ENCODE measurements at regions not wholly inside any gene's neighbourhood (a gene's known extent, or its start where the extent isn't known, plus 50 kb on each side); places are given as distances from the start of the nearest gene placed in this dataset.

- Histone ChIP-seq H3K9me3 (ENCODE audit: insufficient read depth, low read length) (peaks cover 16% of the 10 kb centered on the region), H3K79me2 (ENCODE audit: low read length) (no peaks in the 10 kb centered on the region), H4K20me1 (ENCODE audit: insufficient read depth, low read length) (no peaks in the 10 kb centered on the region), H3K27ac (ENCODE audit: low read length) (no peak overlapping the region), H3K36me3 (replicated peaks; ENCODE audit: low read depth, low read length) (no peaks in the 10 kb centered on the region), H3K4me3 (ENCODE audit: low read length) (no peak overlapping the region), H3K4me1 (ENCODE audit: low read length) (no peaks in the 10 kb centered on the region), H2AFZ (ENCODE audit: low read depth, low read length) (no peak overlapping the region), H3K4me2 (ENCODE audit: low read length) (no peak overlapping the region), H3K27me3 (ENCODE audit: low read depth, low read length) (no peaks in the 10 kb centered on the region), H3K9ac (ENCODE audit: low read length) (no peak overlapping the region)
- TF ChIP-seq CTCF (IDR thresholded peaks at IDR 0.05; ENCODE audit: low read depth, low read length) (no peak), EZH2phosphoT487 (IDR thresholded peaks at IDR 0.05; ENCODE audit: low read depth) (no peak)
Observed at GRCh38 chr4:148530114-148530513, 87.9 kb upstream of the NR3C2 start.

GRCh38 chr4:148527571-148527970 is 85.4 kb upstream of the NR3C2 start:
- Histone ChIP-seq H3K79me2 (ENCODE audit: low read length) (no peaks in the 10 kb centered on the region), H3K4me2 (ENCODE audit: low read length) (no peak overlapping the region), H3K9me3 (ENCODE audit: insufficient read depth, low read length) (no peaks in the 10 kb centered on the region), H2AFZ (ENCODE audit: low read depth, low read length) (no peak overlapping the region), H3K9ac (ENCODE audit: low read length) (no peak overlapping the region), H3K4me1 (ENCODE audit: low read length) (no peaks in the 10 kb centered on the region), H3K4me3 (ENCODE audit: low read length) (no peak overlapping the region), H3K27me3 (ENCODE audit: low read depth, low read length) (no peaks in the 10 kb centered on the region), H4K20me1 (ENCODE audit: insufficient read depth, low read length) (no peaks in the 10 kb centered on the region), H3K27ac (ENCODE audit: low read length) (no peak overlapping the region), H3K36me3 (replicated peaks; ENCODE audit: low read depth, low read length) (no peaks in the 10 kb centered on the region)
- TF ChIP-seq CTCF (IDR thresholded peaks at IDR 0.05; ENCODE audit: low read depth, low read length) (no peak), EZH2phosphoT487 (IDR thresholded peaks at IDR 0.05; ENCODE audit: low read depth) (no peak)

DNA sequence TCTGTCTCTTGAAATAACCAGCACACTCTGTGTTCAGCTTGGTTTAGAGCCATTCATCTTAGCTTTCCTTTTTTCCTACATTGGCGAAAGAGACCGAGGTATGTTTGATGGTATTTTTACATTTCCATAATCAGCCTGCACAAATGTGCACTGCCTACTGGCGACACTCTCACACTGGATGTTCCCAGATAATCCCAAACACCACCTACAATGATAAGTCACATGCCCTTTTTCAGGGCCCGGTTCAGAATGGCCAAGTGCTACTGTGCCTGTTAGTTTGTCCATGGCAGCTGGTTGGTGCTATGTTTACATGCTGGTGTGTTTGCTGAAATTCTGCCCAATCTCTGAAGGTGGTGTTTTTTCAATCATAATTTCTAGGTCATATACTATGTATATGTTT is 80.8 kb upstream of the NR3C2 start:
- no peak overlapping the region for H2AFZ ChIP-seq (ENCODE audit: low read depth, low read length)
- no peaks in the 10 kb centered on the region for H4K20me1 ChIP-seq (ENCODE audit: insufficient read depth, low read length)
- no peak overlapping the region for H3K9ac ChIP-seq (ENCODE audit: low read length)
- no peaks in the 10 kb centered on the region for H3K79me2 ChIP-seq (ENCODE audit: low read length)
- no peaks in the 10 kb centered on the region for H3K9me3 ChIP-seq (ENCODE audit: insufficient read depth, low read length)
- H3K27ac ChIP-seq (ENCODE audit: low read length) = no peak overlapping the region
- no peaks in the 10 kb centered on the region for H3K4me1 ChIP-seq (ENCODE audit: low read length)
- no peak for TF ChIP-seq EZH2phosphoT487 (IDR thresholded peaks at IDR 0.05; ENCODE audit: low read depth)
- TF ChIP-seq CTCF (IDR thresholded peaks at IDR 0.05; ENCODE audit: low read depth, low read length) = no peak
- no peaks in the 10 kb centered on the region for H3K36me3 ChIP-seq (replicated peaks; ENCODE audit: low read depth, low read length)
- no peak overlapping the region for H3K4me3 ChIP-seq (ENCODE audit: low read length)
- H3K27me3 ChIP-seq (ENCODE audit: low read depth, low read length) = no peaks in the 10 kb centered on the region
- H3K4me2 ChIP-seq (ENCODE audit: low read length) = no peak overlapping the region

DNA sequence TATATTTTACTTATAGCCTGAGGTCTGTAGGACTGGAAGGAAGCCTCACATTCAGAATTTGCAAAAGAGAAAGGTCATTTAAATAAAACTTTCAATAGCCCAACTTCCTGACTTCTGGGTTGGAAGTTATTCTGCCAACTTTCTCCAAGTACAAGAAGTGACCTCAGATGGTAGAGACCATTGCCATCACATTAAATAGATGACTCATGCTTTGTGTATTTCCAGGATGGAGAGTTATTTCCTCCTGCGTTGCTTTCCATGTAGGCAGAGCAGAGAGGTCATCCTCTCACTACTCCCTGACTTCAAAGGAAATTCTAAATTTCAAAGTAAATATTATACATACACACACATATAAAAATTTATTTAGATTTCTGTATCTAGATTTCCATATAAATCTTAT is 73.0 kb upstream of the NR3C2 start:
- no peak overlapping the region for H3K27ac ChIP-seq (ENCODE audit: low read length)
- no peak overlapping the region for H3K4me3 ChIP-seq (ENCODE audit: low read length)
- no peaks in the 10 kb centered on the region for H3K9me3 ChIP-seq (ENCODE audit: insufficient read depth, low read length)
- H3K9ac ChIP-seq (ENCODE audit: low read length) = no peak overlapping the region
- H3K27me3 ChIP-seq (ENCODE audit: low read depth, low read length) = no peaks in the 10 kb centered on the region
- H3K4me2 ChIP-seq (ENCODE audit: low read length) = no peak overlapping the region
- no peaks in the 10 kb centered on the region for H3K79me2 ChIP-seq (ENCODE audit: low read length)
- no peaks in the 10 kb centered on the region for H3K36me3 ChIP-seq (replicated peaks; ENCODE audit: low read depth, low read length)
- peaks cover 9% of the 10 kb centered on the region for H3K4me1 ChIP-seq (ENCODE audit: low read length)
- TF ChIP-seq CTCF (IDR thresholded peaks at IDR 0.05; ENCODE audit: low read depth, low read length) (no peak), EZH2phosphoT487 (IDR thresholded peaks at IDR 0.05; ENCODE audit: low read depth) (no peak)
- H4K20me1 ChIP-seq (ENCODE audit: insufficient read depth, low read length) = no peaks in the 10 kb centered on the region
- H2AFZ ChIP-seq (ENCODE audit: low read depth, low read length) = no peak overlapping the region

Measured in OCI-LY3 (cell line).